GM19023 (cell line): ENCODE measurements at regions not wholly inside any gene's neighbourhood (a gene's known extent, or its start where the extent isn't known, plus 50 kb on each side); places are given as distances from the start of the nearest gene placed in this dataset.
A peak's percentile ranks its signal among the peaks of the same experiment; 100 is the strongest.

ENCODE experiments used
- ATAC-seq: cut with Tn5 transposase; IDR thresholded peaks from one replicate; pipeline ENCODE4 v1.9.1; 2021; ENCODE audit warnings: mild to moderate bottlenecking, moderate library complexity; ENCODE audit not compliant: unreplicated experiment

DNA sequence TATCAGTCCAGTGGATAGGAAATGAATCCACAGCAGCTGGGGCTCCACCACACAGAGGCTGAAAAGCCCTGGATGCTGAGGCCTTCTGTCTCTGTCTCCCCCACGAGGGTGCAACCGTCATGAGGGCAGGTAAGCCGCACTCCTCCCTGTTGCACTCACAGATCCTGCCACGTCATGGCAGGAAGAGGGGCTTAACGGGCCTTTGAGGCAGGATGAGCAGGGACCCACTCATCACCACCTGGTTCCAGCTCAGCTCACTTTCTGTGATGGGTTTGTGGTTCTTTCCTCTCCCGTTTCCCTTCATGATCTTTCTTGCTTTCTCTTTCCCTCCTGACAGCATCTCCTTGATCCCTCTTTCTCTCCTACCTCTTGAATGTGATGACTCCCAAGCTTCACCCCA is 575.2 kb downstream of the CCDC171 start:
- ATAC-seq, result no peak

DNA sequence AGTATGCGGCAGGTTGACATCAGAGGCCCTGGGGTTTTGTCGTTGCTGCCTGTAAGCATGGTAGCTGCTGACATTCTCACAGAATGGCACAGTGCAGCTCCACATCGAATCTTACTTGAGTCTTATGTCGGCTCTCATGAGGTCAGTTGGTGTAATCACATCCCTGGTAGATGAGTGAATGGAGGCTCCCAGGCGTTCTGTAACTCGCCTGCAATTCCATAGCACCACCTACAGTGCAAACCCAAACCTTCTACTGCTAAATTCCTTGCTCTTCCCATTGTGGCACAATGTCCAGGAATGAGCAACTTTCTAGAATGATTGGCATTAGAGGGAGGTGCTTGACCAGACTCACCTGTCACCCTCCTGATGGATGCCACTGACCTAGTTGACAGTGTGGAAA is 578.4 kb downstream of the CCDC171 start:
- no peak for ATAC-seq

DNA sequence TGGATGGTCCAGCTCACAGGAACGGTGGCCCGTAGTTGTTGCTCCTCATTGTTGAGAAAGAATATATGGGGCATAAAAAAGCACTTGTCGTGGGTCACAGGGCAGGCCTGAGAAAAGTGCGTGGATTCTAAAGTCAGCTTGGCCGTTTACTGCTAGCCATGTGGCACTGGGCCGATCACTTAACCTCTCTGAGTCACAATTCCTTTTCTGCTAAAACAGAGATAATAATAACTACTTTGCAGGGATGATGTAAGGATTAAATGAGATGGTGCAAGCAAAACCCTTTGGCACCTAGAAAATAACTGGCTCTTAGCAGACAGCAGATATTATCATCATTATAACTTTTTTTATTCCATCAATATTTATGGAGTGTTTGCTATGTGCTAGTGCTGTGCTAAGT is 579.7 kb downstream of the CCDC171 start:
- no peak for ATAC-seq

DNA sequence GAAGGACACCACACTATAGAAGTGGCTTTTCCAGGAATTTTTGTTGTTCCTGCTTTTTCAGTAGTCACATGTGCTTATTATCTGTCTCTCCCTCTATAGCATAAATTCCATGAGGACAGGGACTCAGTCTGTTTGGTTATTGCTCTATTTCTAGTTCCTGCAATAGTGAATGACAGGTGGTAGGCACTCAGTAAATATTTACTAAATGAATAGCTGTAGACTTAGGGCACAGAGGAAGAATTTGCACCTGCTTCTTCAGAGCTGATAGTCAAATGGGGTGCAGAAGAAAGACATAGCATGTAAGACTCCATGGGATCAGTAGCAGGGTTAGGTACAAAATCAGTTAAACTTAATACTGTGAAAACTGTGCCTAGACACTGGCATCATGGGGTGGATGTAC is 580.2 kb downstream of the CCDC171 start:
- no peak for ATAC-seq

DNA sequence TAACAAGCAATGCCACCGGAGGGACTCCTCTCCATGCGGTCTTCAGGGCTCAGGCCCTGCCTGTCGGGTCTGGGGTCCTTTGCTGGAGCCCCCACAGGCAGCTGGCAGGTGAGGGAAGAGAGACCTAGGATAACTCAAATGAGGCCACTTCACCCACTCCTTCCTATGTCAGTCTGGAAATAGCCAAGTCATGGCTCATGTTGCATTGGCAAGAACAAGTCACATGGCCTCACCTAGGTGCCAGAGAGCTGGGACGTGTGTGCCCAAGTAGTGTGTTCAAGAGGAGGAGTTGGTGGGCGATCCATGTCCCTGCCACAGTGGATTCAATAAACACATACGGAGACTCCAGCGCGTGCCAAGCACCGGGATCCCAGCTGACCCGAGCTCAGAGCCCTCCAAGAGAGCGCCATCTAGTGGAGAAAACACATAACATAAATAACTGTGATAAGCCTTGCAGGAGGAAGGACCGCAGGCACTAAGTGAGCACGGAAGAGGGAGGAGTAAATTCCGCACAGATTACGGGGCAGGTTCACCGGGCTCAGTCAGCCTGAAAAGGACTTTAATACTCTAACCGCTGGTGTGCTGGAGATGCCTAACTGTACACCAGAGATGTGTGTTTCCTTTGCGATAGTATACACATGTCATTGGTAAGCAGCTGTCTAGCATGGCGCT is 580.8 kb downstream of the CCDC171 start:
- peak; percentile 86 for ATAC-seq

DNA sequence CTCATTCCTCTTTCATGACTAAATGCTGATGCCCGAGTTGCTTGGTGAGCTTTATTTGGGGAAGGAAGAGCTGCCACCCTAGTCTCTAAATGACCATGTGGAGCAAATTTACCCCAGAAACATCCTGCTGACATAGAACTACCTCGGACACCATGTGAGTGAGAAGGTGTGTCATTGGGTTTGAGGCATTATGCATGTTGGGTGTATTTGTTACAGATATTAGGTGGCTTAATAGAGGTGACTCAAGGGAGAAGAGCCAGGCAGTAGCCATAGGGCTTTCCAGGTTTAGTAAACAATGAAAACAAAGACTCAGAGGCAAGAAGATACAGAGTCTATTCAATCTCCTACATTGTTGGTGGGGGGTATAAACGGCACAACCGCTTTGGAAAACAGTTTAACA is 581.5 kb downstream of the CCDC171 start:
- ATAC-seq, result no peak

DNA sequence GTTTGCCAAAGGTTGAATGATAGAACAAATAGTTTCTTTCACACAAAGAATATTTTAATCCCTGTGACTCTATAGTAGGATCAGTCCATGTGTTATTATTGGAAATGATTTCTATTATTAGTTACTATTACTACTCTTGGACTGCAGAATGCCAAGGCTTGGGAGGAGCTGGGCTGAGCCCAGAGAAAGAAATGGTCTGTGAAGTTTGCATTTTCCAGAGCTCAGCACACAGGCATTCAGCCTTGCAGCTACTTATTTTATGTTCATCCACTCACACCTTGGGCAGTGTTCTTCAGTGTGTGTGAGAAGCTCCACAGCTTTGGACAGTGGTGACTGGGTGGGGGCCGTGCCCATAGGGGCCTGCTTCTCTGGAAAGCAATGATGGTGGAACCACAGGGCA is 583.1 kb downstream of the CCDC171 start:
- no peak for ATAC-seq

DNA sequence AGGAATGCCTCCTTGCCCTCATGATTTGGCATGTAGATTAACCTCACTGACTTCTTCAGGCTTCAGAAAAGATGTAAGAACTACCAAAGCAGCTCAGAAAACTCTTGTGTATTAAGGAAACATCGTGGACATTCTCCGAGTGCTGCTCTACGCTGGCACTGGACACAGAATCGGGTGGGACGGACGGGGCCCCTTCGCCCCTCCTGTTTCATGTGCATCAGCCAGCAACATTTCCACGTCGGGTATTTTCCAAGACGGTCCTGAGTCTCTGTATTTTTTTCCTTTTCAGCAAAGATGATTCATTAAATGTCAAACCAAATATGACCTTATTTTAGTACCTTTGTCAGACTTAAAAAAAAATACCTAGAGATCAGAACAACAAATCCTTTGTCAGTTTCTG is 583.6 kb downstream of the CCDC171 start:
- ATAC-seq, result no peak

DNA sequence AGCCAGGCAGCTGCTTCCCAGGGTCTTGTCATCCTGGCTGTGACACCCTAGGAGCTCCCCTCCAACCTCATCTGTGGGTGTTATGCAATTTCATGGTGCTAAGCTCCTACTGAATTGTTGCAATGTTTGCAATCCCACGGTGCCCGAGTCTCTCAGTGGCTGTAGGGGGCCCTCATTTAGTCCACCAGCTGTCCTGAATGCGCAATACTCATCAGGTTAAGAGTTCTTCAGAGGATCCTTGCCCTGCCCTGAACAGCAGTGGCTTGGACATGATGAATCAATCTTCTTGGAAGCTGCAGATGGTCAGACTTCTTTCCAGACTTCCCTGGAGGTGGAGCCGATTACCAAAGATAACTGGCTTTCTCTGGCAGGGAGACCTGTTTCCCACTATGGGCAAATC is 584.1 kb downstream of the CCDC171 start:
- no peak for ATAC-seq

DNA sequence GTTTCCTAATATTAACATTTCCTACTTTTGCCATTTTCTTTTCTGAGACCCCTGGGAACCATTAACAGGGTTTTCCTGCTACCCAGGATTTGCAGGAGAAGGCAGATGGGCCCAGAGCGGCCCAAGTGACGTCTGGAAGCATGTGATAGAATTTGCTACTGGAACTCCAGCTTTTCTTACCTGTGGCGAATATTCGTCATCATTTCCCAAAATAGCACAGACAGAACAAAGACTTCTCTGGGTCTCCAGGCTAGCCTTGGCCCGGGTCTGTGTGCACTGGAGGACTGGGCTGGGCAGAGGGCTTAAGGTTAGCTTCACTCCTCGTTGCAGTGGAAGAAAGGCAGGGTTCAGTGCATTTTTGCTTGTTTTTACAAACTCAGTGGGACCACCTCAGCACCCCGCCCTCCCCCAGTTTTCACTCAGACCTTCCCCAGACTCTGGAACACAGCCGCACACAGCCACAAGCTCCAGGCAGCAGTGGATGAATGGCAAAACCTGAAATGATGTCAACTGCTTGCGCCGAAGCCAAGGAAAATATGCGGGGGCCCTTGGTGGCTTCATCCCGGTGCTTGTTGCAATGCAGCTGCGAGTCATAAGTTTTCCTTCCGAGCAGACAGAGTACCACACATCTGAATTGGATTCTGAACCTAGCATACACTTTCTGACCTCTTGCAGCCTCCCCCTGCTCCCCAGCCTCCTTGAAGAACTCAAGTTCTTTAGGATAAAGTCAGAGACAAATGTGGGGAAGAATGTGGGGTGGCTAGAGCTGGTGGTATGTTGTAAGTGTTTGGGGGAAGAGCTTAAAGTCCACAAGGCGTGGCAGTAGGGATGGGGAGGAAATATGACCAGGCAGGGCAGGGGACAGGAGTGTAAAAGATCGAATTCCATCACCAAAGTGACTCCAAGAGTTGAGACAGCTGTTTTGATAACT is 586.0 kb downstream of the CCDC171 start:
- no peak for ATAC-seq

DNA sequence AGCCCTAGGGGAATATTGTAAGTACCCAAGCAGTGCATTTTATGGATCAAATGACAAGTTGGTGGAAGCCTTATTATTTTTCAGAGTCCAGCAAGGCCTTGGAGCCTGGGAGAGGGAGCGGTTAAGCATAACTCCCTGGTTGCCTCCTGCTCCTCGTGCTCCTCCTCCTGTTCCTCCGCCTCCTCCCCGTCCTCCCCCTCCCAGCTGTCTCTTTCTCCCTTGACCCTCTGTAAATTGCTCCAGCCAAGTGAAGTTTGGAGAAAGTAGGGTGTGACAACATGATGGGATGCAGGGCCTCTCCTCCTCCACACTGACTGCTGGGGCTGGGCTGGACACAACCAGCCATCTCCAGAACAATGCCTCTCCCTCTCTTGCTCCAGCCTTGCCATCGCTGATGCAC is 586.9 kb downstream of the CCDC171 start:
- ATAC-seq, result no peak

DNA sequence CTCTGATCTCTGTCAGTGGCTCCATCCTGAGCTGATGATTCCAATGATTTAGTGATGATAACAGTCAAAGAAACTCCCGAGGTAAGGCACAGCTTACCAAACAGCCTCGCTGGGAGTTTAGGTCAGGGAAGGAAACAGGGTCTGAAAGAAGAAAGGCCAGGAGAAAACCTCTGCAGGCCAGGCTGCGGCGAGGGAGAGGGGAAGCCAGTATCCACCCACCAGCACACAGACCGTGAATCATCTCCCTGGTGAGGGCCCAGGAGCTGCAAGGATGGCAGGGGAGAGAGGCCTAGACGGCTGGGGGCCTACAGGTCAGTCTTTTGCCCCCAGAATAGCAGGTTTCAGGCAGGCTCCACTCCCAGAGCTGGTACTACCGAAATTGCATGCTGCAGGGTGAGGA is 590.5 kb downstream of the CCDC171 start:
- no peak for ATAC-seq

DNA sequence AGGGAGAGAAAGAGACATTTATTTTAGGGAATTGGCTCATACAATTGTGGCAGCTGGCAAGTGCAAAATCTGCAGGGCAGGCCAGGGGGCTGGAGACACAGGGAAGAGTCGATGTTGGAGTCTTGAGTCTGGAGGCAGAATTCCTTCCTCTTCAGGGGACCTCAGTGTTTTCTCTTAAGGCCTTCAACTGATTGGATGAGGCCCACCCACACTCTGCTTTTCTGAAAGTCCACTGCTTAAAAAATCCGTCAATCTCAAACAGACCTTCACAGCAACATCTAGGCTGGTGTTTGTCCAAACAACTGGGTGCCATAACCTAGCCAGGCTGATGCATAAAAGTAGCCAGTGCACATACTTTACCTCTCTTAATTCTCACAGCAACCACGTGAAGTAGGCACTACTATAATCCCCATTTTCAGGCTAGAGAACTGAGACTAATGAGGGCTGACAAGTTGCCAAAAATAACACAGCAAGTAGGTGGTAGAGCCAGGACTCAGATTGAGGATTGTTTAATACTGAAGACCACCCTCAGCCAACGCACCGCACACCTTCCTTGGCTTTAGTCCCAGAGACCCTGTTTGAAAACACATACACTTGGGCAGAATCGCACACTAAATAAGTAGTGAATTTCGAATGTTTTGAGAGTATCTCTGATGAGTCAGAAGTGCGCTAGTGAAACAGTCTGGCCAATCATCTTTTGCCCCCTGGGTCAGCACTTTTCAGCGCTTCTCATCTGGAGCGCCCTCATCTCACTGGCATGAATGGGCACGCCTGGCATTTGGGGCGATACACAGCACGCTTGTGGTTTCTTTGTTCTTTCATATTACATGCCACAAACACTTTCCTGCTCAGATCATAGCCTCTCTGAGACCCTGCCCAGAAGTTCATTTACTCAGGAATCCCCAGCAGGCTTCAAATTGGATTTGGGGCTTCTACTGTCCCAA is 591.4 kb downstream of the CCDC171 start:
- no peak for ATAC-seq

DNA sequence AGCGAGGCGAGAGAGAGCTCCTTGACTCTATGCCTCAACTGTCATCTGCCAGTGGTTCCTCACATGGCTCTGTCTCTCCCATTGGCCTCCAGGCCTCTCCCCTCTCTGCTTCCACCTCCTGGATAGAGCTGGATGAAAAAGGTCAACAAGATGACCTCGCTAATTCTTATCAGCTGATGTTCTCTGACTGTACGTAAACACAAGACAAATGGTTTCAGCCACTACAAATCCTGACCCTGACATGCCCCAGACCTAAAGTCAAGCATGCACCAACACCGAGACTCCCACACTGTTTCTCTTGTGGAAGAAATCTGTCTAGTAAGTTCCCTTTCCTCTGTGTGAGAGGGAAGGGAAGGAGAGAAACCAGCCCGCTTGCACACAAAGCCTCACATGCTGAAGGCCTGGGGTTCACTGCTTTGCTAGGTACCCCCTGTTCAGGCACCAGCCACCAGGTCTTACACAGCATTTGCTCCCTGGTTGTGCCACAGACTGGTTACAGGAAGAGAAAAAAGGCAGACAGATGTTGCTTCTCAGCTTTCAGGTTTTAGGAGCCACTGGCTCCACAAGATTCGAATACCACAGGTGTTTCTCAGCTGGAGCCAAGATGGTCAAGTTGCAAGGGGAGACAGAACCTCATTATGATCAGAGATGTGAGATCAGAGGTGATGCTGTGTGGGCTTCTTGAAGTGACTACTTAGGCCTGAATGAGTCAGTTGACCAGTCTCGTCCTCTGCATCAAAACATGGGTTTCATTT is 592.5 kb downstream of the CCDC171 start:
- ATAC-seq, result no peak

DNA sequence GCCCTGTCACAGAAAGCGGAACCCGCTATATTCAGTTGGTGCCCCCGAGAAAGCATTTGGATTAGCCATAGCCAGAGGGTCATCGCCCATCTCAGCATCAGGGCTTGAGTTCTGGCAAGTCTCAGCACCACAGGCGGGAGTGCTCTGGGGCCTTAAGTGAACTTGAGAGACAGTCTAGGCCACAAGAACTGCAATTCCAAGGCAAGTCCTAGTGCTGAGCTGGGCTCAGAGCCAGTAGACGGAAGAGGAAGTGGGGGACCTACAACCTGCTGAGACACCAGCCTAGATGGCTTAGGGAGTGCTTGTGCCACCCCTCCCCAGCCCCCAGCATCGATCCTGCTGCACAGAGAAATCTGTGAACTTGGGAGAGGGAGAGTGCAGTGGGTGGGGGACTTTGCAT is 594.9 kb downstream of the CCDC171 start:
- ATAC-seq, result no peak

DNA sequence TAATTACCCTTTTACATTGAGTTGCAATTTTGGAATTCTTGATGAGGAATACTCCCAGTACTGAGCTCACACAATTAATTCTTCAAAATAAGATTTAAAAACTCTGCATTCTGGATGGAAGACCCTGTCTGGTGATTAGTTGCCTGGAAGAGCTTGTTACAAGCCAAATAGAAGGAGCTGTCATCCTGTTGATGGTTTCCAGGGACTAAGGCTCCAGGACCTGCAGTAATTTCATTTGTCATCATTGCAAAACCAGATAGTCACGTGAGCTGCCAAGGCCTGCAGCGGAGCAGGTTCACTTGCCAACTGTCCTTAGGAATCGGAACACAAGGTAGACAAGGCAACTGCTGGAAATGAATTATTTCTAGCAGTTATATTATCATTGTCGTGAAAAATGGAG is 597.7 kb downstream of the CCDC171 start:
- no peak for ATAC-seq

DNA sequence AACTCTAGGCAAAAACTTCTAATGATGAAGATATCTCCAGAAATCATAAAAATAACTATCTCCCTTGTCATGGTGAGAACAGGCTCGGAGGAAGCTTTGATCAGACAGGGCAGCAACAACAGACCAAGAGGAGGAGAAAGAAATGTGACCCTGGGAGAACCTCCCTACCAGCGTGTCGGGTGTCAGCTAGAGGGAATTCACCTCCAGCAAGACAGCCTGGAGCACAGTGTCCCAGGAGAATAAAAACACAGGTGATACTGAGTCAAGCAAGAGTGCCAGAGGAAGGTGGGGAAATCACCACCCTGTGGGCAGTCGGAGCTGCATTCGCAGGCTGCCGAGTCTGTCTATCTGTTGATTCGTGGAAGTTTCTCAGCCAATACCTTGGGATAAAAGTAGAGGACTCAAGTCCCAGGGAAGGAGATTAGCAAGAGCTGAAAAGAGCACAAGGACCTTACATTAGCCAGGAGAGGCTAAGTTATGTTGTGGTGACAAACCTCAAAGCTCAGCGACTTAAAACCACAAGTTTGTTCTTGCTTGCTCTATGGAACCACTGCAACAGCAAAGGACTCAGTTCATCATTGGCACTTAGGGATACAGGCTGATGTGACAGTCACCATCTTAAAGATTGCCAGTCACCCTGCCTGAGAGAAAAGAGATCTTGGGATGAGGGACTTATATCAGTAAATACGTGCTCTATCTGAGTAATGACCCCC is 598.3 kb downstream of the CCDC171 start:
- no peak for ATAC-seq

DNA sequence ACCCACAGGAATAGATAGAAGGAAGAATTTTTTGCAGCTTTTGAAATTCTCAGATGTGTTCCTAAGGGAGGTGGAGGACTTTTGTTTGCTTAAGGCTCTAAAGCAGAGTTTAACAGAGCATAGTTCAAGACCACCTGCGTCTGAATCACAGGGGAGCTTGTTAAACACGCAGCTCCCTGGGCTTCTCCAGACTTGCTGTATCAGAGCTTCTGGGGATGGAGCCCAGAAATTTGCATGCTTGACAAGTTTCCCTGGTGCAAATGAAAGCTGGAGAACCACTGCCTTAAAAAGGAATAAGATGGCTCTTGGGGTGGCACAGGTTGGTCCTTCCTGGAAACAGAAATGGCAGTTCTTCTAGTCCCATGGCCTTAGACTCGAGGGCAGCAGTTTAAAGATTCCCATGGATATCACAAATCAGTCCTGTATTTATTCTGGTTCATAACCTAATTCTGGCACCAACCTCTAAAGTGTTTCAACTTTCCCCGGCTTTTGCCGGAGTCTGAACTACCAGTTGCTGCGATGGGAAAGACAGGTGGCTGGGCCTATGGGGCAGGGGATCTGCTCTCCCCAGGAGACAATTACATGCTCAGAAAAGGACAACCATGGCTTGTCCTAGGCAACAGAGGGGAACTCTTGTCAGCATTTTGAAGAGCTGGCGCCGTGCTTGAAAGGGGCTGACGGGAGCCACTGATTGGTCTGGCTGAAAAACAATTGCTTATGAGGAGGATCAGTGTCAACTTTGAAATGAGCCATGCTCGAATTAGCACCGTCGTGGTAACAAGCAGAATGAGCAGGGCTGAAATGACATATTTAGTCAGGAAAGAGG is 599.6 kb downstream of the CCDC171 start:
- no peak for ATAC-seq

DNA sequence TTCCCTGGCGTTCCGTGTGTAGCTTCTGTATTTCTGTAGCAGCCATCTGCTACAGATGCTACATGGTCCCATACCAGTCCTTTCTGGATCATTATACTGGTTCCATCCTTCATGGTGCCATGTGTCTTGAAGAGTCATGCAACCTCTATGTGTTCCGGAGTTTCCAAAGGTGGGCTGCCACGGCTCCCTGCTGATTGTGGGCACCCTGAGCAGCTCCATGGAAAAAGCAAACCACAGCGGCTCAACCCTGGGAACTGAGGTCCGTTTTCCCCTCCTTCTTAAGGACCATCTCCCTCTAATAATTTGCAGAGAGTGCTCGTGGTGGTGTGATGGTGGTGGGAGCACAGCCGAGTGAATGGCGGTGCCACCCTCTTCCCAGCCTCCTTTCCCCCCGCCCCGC is 600.4 kb downstream of the CCDC171 start:
- ATAC-seq, result no peak
